Nephron progenitor cell (in vitro differentiated cells): ENCODE measurements at regions not wholly inside any gene's neighbourhood (a gene's known extent, or its start where the extent isn't known, plus 50 kb on each side); places are given as distances from the start of the nearest gene placed in this dataset.
"Not testable (repeated sequence)": the region's sequence is repeated elsewhere in the genome, so short reads cannot be mapped to it uniquely, and the experiment has no call there.

ENCODE experiments used
- DNase-seq: peaks from one replicate; pipeline ENCODE4 v3.0.0; 2021
- H3K27ac Mint-ChIP-seq: 2 replicates; pipeline ENCODE4 v1.8.0; 2021; ENCODE audit warnings: mild to moderate bottlenecking, moderate library complexity, mixed read lengths
- H3K27me3 Mint-ChIP-seq: 2 replicates; pipeline ENCODE4 v1.8.0; 2021; ENCODE audit warnings: mild to moderate bottlenecking, low read depth, mixed read lengths; ENCODE audit not compliant: poor library complexity
- H3K36me3 Mint-ChIP-seq: 2 replicates; pipeline ENCODE4 v1.8.0; 2021; ENCODE audit warnings: low read depth, mixed read lengths
- H3K4me1 Mint-ChIP-seq: 2 replicates; pipeline ENCODE4 v1.8.0; 2021; ENCODE audit warnings: mixed read lengths
- H3K4me3 Mint-ChIP-seq: 2 replicates; pipeline ENCODE4 v1.8.0; 2021; ENCODE audit warnings: mild to moderate bottlenecking, moderate library complexity, mixed read lengths
- H3K9me3 Mint-ChIP-seq: 2 replicates; pipeline ENCODE4 v1.8.0; 2021; ENCODE audit warnings: mild to moderate bottlenecking, moderate library complexity, mixed read lengths
- CTCF ChIP-seq: fragments of 200-600 bp; sonication (generic); IDR thresholded peaks from 2 replicates; pipeline ENCODE4 v1.5.0; 2021; ENCODE audit warnings: antibody characterized with exemption

- Mint-ChIP-seq H3K9me3 (no peaks in the 10 kb centered on the region), H3K27ac (no peak overlapping the region), H3K27me3 (peaks cover 3% of the 10 kb centered on the region), H3K4me1 (peaks cover 5% of the 10 kb centered on the region), H3K36me3 (peaks cover 28% of the 10 kb centered on the region), H3K4me3 (no peak overlapping the region)
- TF ChIP-seq CTCF, result no peak
- DNase-seq, result no peak
These were observed 104.5 kb downstream of the CRLF3 start for GRCh38 chr17:30720013-30720471.

GRCh38 chr17:30719131-30719973 lies 105.1 kb downstream of the CRLF3 start:
- H3K27me3 Mint-ChIP-seq, H3K4me1 Mint-ChIP-seq, H3K4me3 Mint-ChIP-seq, H3K27ac Mint-ChIP-seq, H3K9me3 Mint-ChIP-seq: not testable (repeated sequence)
- peak; percentile 54 for TF ChIP-seq CTCF
- DNase-seq, result peak; percentile 78
- H3K36me3 Mint-ChIP-seq, result peaks cover 26% of the 10 kb centered on the region

- Mint-ChIP-seq H3K36me3 (peaks cover 19% of the 10 kb centered on the region), H3K27ac (peak overlapping the region; percentile 9)
- not testable (repeated sequence) for H3K4me1 Mint-ChIP-seq, DNase-seq, H3K27me3 Mint-ChIP-seq, H3K9me3 Mint-ChIP-seq, H3K4me3 Mint-ChIP-seq
These were observed 105.8 kb downstream of the CRLF3 start for GRCh38 chr17:30718691-30719090.

- H3K27me3 Mint-ChIP-seq, H3K9me3 Mint-ChIP-seq, H3K4me3 Mint-ChIP-seq, DNase-seq, H3K4me1 Mint-ChIP-seq: not testable (repeated sequence)
- Mint-ChIP-seq H3K36me3 (peaks cover 19% of the 10 kb centered on the region), H3K27ac (peak overlapping the region; percentile 39)
These were observed 106.4 kb downstream of the CRLF3 start for GRCh38 chr17:30718099-30718447.

- TF ChIP-seq CTCF, result no peak
- no peak overlapping the region for H3K4me3 Mint-ChIP-seq
- no peaks in the 10 kb centered on the region for H3K9me3 Mint-ChIP-seq
- no peak for DNase-seq
- peaks cover 19% of the 10 kb centered on the region for H3K36me3 Mint-ChIP-seq
- H3K27me3 Mint-ChIP-seq, result peaks cover 3% of the 10 kb centered on the region
- H3K27ac Mint-ChIP-seq, result peak overlapping the region; percentile 39
- peaks cover 6% of the 10 kb centered on the region for H3K4me1 Mint-ChIP-seq
These were observed 107.0 kb downstream of the CRLF3 start for GRCh38 chr17:30717291-30718098.

GRCh38 chr17:30716461-30717290 lies 107.8 kb downstream of the CRLF3 start:
- Mint-ChIP-seq H3K27ac (no peak overlapping the region), H3K4me1 (peaks cover 7% of the 10 kb centered on the region), H3K4me3 (no peak overlapping the region), H3K9me3 (no peaks in the 10 kb centered on the region), H3K36me3 (peaks cover 19% of the 10 kb centered on the region), H3K27me3 (peaks cover 3% of the 10 kb centered on the region)
- TF ChIP-seq CTCF, result no peak
- DNase-seq, result no peak
